Fibroblast of lung (primary cell): ENCODE measurements at regions not wholly inside any gene's neighbourhood (a gene's known extent, or its start where the extent isn't known, plus 50 kb on each side); places are given as distances from the start of the nearest gene placed in this dataset.

Experiments used
- CTCF ChIP-seq, 2 donors: IDR thresholded peaks in 1 of 2; conservative IDR thresholded peaks in 1 of 2; 1 replicate in 1 of 2; 2 replicates in 1 of 2; pipeline ENCODE4 v1.5.1; 2011 to 2012; ENCODE audit warnings: low read length in 2 of 2, control low read depth in 1 of 2, inconsistent platforms in 1 of 2, low read depth in 1 of 2, mild to moderate bottlenecking in 1 of 2
- EZH2 ChIP-seq: IDR thresholded peaks from 2 replicates; pipeline ENCODE4 v1.5.1; 2012; ENCODE audit warnings: low read length, control low read depth, mild to moderate bottlenecking; ENCODE audit errors: missing control alignments

GRCh38 chrX:109795682-109796081 lies 62.6 kb upstream of the ACSL4 start:
- TF ChIP-seq CTCF (conservative IDR thresholded peaks at IDR 0.05 in 1 of 2, IDR thresholded peaks at IDR 0.05 in 1 of 2; ENCODE audit: low read depth in 1 of 2, low read length in 2 of 2) (no peak), EZH2 (no peak)
